NCI-H2171 (cell line): ENCODE measurements at regions not wholly inside any gene's neighbourhood (a gene's known extent, or its start where the extent isn't known, plus 50 kb on each side); places are given as distances from the start of the nearest gene placed in this dataset.
"Not testable (repeated sequence)": the region's sequence is repeated elsewhere in the genome, so short reads cannot be mapped to it uniquely, and the experiment has no call there.

Experiments used
- DNase-seq: peaks from one replicate; lab custom pipeline; 2025; lab: John Stamatoyannopoulos, UW

GRCh38 chr10:117492504-117492903, 50.0 kb upstream of the EMX2 start:
- DNase-seq: no peak

- DNase-seq: no peak
These were observed 54.5 kb upstream of the EMX2 start for GRCh38 chr10:117488004-117488403.

GRCh38 chr10:117486606-117487005, 55.9 kb upstream of the EMX2 start:
- no peak for DNase-seq

- DNase-seq: no peak
These were observed 59.4 kb upstream of the EMX2 start for GRCh38 chr10:117483056-117483590.

GRCh38 chr10:117481011-117481410, 61.5 kb upstream of the EMX2 start:
- not testable (repeated sequence) for DNase-seq

GRCh38 chr10:117480097-117480496, 62.4 kb upstream of the EMX2 start:
- no peak for DNase-seq

GRCh38 chr10:117477961-117478670, 64.4 kb upstream of the EMX2 start:
- no peak for DNase-seq

GRCh38 chr10:117477211-117477947, 65.2 kb upstream of the EMX2 start:
- no peak for DNase-seq

- no peak for DNase-seq
These were observed 65.8 kb upstream of the EMX2 start for GRCh38 chr10:117476716-117477115.

GRCh38 chr10:117476281-117476680, 66.3 kb upstream of the EMX2 start:
- DNase-seq: no peak

GRCh38 chr10:117472872-117473271, 69.7 kb upstream of the EMX2 start:
- no peak for DNase-seq

GRCh38 chr10:117471344-117471874, 71.1 kb upstream of the EMX2 start:
- DNase-seq: no peak

- no peak for DNase-seq
These were observed 71.8 kb upstream of the EMX2 start for GRCh38 chr10:117470733-117471132.

- DNase-seq: no peak
These were observed 73.9 kb upstream of the EMX2 start for GRCh38 chr10:117468665-117469064.

GRCh38 chr10:117464176-117464575, 78.4 kb upstream of the EMX2 start:
- no peak for DNase-seq

GRCh38 chr10:117463545-117463920, 79.0 kb upstream of the EMX2 start:
- DNase-seq: no peak

GRCh38 chr10:117462816-117463544, 79.6 kb upstream of the EMX2 start:
- no peak for DNase-seq

GRCh38 chr10:117462424-117462792, 80.1 kb upstream of the EMX2 start:
- DNase-seq: no peak

GRCh38 chr10:117461766-117462423, 80.7 kb upstream of the EMX2 start:
- no peak for DNase-seq

- no peak for DNase-seq
These were observed 81.4 kb upstream of the EMX2 start for GRCh38 chr10:117460846-117461765.

GRCh38 chr10:117458571-117458970, 83.3 kb upstream of the PDZD8 start:
- DNase-seq: no peak
